HG02642 (cell line): ENCODE measurements at regions not wholly inside any gene's neighbourhood (a gene's known extent, or its start where the extent isn't known, plus 50 kb on each side); places are given as distances from the start of the nearest gene placed in this dataset.

Experiments used
- ATAC-seq: cut with Tn5 transposase; IDR thresholded peaks from one replicate; pipeline ENCODE4 v1.9.1; 2021; ENCODE audit warnings: mild to moderate bottlenecking; ENCODE audit not compliant: unreplicated experiment, poor library complexity

DNA sequence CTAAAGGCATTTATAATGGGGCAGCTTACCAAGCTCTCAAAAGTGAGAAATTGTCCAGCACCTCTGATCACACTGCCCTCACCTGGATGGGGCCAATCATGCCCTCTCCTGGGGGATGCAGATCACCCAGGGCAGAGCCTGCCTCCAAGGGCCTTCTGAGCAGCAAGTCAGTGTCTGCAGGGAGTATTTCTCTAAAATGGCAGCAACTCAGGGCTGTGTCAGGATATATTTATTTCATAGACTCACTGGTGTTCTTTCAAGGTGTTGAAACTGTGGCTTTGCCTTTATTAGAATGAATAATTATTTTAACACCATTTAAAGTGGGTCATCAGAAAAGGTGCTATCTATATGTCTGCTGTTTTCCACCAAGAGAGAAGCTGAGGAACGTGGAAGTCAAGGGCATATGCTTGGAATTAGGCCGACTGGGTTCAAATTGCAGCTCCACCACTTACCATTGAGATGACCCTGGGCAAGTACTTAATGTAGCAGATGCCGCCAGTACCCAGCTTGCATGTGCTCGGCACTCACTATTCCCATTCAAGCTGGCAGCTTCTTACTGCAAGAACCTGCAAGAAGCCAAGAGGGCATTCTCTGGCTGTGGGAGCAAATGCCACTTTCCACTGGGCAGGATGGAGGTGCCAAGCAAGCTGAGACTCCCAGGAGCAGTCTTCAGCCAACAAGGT lies 590.0 kb downstream of the BCOR start:
- no peak for ATAC-seq

DNA sequence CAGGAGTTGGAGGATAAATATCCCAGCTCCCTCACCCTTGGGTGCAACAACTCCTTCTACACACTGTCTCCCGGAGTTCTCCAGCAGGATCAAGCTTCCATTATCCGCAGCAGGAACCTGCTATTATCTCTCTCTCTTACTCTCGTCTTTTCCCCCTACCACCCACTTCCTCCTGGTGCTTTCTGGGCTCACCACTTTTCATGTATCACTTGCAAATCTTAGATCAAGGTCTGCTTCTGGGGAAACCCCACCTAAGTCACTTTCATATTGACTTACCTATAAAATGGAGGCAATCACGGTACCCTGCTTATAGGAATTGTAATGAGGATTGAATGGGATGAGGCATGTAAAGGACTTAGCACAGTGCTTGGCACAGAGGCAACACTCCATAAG lies 589.5 kb downstream of the BCOR start:
- ATAC-seq: no peak

- ATAC-seq: no peak
Observed at GRCh38 chrX:39509157-39509556, 588.6 kb downstream of the BCOR start.

GRCh38 chrX:39513836-39514235 lies 583.9 kb downstream of the BCOR start:
- no peak for ATAC-seq

GRCh38 chrX:39514801-39515200 lies 583.0 kb downstream of the BCOR start:
- ATAC-seq: no peak

DNA sequence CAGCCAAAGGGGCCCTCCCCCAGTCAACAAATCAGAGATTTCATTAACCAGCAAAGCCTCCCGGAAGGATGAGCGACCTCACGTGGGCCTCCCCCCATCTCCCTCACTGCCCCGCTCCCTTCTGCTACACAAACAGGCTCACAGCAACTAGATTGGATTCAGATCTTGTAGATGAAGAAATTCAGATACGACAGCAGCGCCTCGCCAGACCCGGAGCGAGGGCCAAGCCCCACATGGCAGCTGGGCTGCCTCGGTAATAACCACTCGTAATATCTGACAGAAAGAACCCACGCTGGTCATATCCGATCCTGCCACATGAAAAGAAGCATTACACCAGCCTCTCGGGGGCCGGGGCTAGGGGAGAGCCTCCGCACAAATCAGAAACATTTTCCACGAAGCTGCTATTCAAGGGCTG lies 581.3 kb downstream of the BCOR start:
- no peak for ATAC-seq

DNA sequence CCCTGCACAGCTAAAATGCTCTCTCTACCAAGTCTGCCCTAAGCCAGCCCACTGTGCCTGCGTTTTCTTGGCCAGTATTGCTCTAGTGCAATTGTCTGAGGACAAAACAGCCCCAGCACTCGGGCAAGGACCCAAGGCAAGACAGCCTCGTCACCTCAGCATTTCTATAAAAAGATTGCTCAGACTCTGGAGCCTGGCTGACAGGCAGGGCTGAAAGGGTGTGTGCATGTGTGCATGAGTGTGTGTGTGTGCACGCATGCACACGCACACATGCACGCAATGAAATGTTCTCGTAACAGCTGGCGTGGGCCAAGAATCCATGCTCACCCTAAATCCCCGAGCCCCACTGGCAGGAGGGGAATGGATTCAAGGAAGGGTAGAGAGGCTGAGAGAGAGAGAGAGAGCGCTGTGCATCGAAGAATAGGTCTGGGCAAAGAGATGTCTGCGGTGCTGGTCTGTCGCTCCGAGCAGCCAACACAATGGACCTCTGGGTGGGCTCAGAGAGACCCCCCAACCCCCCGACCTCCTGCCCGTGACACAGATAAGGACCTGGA lies 579.2 kb downstream of the BCOR start:
- ATAC-seq: no peak

- no peak for ATAC-seq
Observed at GRCh38 chrX:39519030-39519488, 578.7 kb downstream of the BCOR start.

- no peak for ATAC-seq
Observed at GRCh38 chrX:39519566-39520301, 578.0 kb downstream of the BCOR start.

DNA sequence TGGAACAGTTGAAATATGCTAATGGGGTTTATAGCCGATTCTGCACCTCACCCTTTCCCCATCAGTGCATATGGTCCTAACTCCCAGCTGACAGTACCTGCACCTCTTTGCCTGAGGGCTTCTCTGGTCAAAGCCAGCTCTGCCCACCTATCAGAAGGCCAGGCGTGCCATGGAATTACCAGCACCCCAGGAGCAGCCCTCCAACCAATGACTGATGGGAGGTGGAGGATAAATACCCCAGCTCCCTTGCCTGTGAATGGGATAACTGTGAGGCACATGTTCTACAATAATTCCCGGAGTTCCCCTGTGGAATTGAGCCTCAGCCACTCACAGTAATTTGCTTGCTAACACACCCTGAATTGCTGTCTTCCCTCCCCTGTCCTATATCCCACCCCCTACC lies 572.0 kb downstream of the BCOR start:
- no peak for ATAC-seq

GRCh38 chrX:39527025-39527424 lies 570.7 kb downstream of the BCOR start:
- ATAC-seq: no peak

DNA sequence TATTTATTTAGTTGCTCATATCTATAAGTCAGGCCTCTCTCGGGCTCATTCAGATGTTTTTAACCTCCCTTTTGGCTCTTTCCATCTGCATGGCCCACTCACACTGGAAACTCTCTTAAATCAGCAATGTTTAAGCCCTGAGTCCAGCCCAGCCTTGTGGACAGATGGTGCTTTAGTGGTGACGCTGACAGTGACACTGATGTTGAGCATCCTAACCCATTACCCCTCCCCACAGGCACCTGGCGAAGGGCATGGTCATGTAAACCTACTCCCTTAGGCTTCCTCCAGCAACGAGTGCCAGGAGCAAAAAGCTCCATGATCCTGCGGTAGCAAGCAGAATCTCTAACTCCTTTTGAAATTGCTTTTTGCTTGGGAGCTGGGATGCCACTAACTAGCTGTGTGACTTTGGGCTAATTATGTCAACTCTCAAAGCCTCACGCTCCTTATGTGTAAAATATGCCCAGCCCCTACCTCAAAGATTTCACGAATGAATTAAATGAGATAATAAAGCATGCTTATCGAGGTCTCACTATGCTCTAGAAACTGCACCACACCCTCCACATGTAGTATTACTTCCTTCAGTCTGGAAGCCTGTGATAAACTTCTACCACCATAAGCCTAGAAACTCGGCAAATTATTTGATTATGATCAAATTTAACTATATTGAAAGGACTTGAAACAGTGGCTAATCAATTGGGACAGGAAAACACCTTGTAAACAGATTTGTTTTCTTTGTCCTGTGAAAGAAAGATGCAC lies 569.4 kb downstream of the BCOR start:
- no peak for ATAC-seq

DNA sequence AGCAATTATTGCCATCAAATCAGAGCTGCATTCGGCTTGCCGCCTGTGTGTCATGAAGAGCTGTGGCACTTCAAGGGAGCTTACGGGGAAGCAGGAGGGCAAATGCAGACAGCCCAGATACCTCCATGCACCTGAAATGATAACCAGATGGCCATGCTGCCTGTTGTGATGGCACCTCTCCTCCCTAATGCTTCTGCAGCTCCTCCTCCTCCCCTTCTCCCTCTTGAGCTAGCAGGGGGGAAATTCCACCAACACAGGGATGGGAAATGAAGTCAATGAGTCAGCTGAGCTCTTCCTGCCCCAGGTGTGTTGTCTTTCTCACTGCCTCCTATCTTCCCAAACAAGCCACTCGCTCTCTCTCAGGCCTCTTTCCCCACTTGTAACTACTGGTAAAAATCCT lies 565.0 kb downstream of the BCOR start:
- ATAC-seq: no peak

GRCh38 chrX:39534949-39535348 lies 562.8 kb downstream of the BCOR start:
- no peak for ATAC-seq

GRCh38 chrX:39536211-39536610 lies 561.5 kb downstream of the BCOR start:
- no peak for ATAC-seq

DNA sequence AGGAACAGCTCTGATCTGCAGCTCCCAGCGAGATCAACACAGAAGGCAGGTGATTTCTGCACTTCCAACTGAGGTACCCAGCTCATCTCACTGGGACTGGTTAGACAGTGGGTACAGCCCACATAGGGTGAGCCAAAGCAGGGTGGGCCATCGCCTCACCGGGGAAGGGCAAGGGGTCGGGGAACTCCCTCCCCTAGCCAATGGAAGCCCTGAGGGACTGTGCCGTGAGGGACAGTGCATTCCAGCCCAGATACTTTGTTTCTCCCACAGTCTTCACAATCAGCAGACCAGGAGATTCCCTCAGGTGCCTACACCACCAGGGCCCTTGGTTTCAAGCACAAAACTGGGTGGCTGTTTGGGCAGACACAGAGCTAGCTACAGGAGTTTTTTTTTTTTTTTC lies 555.9 kb downstream of the BCOR start:
- ATAC-seq: no peak

DNA sequence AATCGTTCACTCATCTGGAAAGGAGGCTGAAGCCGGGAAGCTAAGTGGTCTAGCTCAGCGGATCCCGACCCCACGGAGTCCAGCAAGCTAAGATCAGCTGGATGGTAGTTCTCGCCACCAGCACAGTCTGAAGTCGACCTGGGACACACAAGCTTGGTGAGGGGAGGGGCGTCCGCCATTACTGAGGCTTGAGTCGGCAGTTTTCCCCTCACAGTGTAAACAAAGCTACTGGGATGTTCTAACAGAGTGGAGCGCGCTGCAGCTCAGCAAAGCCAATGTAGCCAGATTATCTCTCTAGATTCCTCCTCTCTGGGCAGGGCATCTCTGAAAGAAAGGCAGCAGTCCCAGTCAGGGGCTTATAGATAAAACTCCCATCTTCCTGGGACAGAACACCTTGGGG lies 555.4 kb downstream of the BCOR start:
- no peak for ATAC-seq

DNA sequence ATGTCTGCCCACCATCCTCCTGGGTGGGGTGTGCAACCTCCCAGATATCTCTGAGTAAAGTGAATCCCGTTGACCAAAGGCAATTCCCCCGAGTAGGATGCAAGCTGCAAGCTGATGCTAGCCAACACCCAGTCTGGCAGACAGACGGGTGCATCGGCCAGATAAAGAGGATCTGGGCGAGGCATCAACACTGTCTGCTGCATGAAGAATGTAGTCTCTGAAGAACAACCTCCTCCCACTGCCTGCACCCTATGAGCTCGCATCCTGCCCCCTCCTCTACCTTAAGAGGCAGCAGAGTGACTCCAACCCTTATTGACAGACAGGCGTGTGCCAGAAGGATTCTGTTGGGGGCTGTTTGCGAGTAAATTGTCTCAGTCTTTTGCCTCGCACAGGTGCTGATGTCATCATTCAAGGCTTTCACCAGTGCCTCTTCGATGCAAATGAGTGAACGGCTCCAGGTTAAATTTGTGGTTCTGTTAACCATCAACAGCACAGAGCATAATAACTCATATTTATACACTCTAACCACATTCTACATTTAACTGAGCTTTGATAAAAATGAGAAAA lies 546.9 kb downstream of the BCOR start:
- ATAC-seq: no peak

GRCh38 chrX:39551762-39552161 lies 546.0 kb downstream of the BCOR start:
- ATAC-seq: no peak

- ATAC-seq: no peak
Observed at GRCh38 chrX:39555431-39555830, 542.3 kb downstream of the BCOR start.

DNA sequence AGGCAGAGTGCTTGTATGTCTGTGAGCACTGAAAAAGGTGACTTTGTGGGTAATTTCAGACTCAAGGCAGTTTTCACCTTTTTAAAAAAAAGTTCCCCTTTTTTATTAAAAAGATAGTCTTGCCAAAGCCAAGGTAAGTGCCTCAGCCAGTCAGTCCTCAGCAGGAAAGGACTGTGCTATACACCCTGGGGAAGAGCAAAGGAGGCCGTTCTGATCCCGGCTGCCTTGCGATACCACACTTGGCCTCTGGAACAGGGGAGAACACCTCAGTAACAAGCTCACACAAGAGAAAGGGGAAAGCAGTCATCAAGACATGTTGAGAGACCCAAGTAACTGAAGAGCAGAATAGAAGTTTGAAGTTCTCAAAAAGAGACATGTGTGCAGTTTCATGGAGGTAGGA lies 541.7 kb downstream of the BCOR start:
- no peak for ATAC-seq
